Neural progenitor cell (in vitro differentiated cells): ENCODE measurements at regions not wholly inside any gene's neighbourhood (a gene's known extent, or its start where the extent isn't known, plus 50 kb on each side); places are given as distances from the start of the nearest gene placed in this dataset.

Source experiments
- CTCF ChIP-seq: fragments of 200-600 bp; sonication (generic); IDR thresholded peaks from 2 replicates; pipeline ENCODE4 v1.5.1; 2017; ENCODE audit warnings: antibody characterized with exemption, mild to moderate bottlenecking
- EZH2 ChIP-seq: fragments of 200-600 bp; sonication (generic); IDR thresholded peaks from 2 replicates; pipeline ENCODE4 v1.6.1; 2017; ENCODE audit warnings: antibody characterized with exemption, mild to moderate bottlenecking, moderate library complexity

GRCh38 chr4:177499537-177499936 is 57.3 kb upstream of the AGA start:
- TF ChIP-seq CTCF (no peak), EZH2 (no peak)
